ENCODE measurements at regions not wholly inside any gene's neighbourhood (a gene's known extent, or its start where the extent isn't known, plus 50 kb on each side); places are given as distances from the start of the nearest gene placed in this dataset.

DNA sequence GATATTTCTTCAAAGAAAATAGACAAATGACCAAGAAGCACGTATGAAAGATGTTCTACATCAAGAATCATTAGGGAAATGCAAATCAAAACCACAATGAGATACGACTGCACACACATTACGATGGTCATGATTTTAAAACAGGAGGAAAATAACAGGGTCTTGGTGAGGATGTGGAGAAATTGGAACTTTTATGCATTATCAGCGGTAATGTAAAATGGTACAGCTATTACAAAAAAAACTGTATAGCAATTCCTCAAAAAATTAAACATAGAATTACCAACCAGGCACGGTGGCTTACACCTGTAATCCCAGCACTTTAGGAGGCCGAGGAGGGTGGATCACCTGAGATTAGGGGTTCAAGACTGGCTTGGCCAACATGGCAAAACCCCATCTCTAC is 178.8 kb upstream of the NEBL start:
- TF ChIP-seq, protein P1, sequence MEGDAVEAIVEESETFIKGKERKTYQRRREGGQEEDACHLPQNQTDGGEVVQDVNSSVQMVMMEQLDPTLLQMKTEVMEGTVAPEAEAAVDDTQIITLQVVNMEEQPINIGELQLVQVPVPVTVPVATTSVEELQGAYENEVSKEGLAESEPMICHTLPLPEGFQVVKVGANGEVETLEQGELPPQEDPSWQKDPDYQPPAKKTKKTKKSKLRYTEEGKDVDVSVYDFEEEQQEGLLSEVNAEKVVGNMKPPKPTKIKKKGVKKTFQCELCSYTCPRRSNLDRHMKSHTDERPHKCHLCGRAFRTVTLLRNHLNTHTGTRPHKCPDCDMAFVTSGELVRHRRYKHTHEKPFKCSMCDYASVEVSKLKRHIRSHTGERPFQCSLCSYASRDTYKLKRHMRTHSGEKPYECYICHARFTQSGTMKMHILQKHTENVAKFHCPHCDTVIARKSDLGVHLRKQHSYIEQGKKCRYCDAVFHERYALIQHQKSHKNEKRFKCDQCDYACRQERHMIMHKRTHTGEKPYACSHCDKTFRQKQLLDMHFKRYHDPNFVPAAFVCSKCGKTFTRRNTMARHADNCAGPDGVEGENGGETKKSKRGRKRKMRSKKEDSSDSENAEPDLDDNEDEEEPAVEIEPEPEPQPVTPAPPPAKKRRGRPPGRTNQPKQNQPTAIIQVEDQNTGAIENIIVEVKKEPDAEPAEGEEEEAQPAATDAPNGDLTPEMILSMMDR (IDR thresholded peaks at IDR 0.05), result no peak
- TF ChIP-seq POLR2A (IDR thresholded peaks at IDR 0.05), result no peak
